KBM-7 (cell line): ENCODE measurements at regions not wholly inside any gene's neighbourhood (a gene's known extent, or its start where the extent isn't known, plus 50 kb on each side); places are given as distances from the start of the nearest gene placed in this dataset.
"Not testable (repeated sequence)": the region's sequence is repeated elsewhere in the genome, so short reads cannot be mapped to it uniquely, and the experiment has no call there.

Experiments
- DNase-seq: peaks from one replicate; pipeline ENCODE4 v3.0.0-alpha.2; 2015
- in situ Hi-C: fragments of 300-500 bp; cut with MboI; formaldehyde crosslinking; loops from 2 replicates; pipeline ENCODE4 v1.14.3; 2020; ENCODE audit warnings: low sequenced_read_pairs, low pct_unique_long_range_greater_than_20kb, mixed read lengths

- in situ Hi-C loops = no loop called here
Measured at GRCh38 chr11:86861810-86862209, 61.5 kb downstream of the PRSS23 start.

DNA sequence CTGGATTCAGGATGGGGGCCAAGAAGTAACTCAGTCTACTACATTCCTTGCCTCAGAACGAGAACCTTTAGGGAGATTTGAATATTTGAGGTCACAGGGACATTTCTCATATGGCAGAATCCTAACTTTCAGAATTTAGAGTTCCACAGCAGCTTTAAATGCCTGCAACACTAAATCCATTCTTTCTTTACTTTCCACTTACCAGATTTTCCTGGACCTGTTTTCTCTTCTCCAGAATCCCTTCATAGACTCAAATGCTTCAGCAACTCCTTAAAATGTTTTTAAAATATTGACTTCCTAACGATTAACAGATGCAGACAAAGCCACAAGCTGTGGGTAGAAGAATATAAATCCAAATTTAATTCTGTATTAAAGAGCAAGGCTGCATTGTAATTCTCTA, 63.1 kb downstream of the PRSS23 start:
- DNase-seq = no peak
- in situ Hi-C loops = no loop called here

More at GRCh38 chr11:86861810-86862209, 61.5 kb downstream of the PRSS23 start:
- DNase-seq = no peak

- in situ Hi-C loops = no loop called here
- no peak for DNase-seq
Measured at GRCh38 chr11:86865436-86865835, 65.1 kb downstream of the PRSS23 start.

GRCh38 chr11:86869531-86869930, 69.2 kb downstream of the PRSS23 start:
- DNase-seq = no peak
- in situ Hi-C loops = no loop called here

GRCh38 chr11:86869966-86870570, 69.7 kb downstream of the PRSS23 start:
- in situ Hi-C loops = no loop called here
- DNase-seq = peak; percentile 43

DNA sequence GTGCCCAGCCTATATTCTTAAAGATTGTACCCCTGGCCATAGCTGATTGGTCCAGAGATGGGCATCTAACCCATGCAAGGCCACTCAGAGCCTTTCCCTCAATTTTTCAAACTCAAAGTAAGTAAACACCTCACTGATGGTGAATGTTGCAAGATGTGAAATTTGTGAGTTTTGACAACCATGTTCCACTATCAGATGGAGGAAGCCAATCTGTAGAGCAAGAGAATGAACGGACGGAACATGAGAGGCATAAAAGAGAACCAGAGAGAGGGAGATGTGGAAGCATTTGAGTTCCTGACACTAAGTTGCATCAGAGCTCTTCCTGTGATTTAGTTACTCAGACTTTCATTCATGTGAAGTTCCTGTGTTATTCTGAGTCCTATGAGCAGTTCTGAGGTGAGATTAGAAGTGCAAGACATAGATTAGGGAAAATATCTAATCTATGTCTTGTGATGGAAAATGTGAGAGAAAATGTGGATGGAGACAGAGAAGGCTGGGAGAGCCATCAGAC, 73.3 kb downstream of the PRSS23 start:
- no peak for DNase-seq
- in situ Hi-C loops = no loop called here

GRCh38 chr11:86874304-86875056, 74.1 kb downstream of the PRSS23 start:
- in situ Hi-C loops = no loop called here
- no peak for DNase-seq

GRCh38 chr11:86876716-86877234, 76.4 kb downstream of the PRSS23 start:
- DNase-seq = no peak
- in situ Hi-C loops = no loop called here

DNA sequence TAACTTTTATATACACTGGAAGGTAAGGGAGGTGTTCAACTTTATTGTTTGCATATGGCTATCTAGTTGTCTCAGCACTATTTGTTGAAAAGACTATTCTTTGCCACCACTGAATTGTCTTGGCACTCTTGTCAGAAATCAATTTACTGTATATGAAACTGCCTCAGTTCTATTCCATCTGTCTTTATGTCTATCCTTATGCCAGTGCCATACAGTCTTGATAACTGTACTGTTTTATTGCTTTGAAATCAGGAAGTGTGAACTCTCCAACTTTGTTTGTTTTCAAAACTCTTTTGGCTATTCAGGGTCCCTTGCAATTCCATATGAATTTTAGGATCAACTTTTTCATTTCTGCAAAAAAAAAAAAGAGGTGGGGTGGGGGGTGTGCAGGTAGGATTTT, 77.2 kb downstream of the PRSS23 start:
- in situ Hi-C loops = no loop called here
- no peak for DNase-seq

DNA sequence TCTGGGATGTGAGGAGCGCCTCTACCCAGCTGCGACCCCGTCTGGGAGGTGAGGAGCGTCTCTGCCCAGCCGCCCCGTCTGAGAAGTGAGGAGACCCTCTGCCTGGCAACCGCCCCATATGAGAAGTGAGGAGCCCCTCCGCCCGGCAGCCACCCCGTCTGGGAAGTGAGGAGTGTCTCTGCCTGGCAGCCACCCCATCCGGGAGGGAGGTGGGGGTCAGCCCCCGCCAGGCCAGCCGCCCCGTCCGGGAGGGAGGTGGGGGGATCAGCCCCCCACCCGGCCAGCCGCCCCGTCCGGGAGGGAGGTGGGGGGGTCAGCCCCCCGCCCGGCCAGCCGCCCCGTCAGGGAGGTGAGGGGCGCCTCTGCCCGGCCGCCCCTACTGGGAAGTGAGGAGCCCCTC, 76.0 kb downstream of the FZD4 start:
- DNase-seq, in situ Hi-C loops: not testable (repeated sequence)

- no peak for DNase-seq
- in situ Hi-C loops = no loop called here
Measured at GRCh38 chr11:86885311-86885710, 69.9 kb downstream of the FZD4 start.

GRCh38 chr11:86888164-86889000, 66.8 kb downstream of the FZD4 start:
- in situ Hi-C loops = no loop called here
- no peak for DNase-seq

- in situ Hi-C loops = no loop called here
- DNase-seq = no peak
Measured at GRCh38 chr11:86889001-86889341, 66.2 kb downstream of the FZD4 start.

DNA sequence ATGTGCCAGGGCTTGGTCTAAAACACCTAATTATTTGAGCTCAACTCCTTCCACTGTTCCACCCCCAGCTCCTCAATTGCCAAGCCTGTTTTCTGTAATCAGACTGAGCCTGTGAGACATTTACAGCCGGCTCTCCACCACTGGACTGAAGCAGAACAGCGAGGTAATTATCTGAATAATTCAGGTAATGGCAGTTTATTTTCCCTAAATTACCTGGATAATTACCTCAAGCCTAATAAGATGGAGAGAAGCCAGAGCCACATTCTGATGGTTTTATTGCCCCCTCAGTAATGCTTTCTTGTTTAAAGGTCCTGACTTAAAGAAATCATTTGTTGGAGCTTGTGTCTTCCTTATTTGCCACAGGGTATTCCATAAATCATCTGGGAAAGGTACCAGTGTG, 64.2 kb downstream of the FZD4 start:
- no peak for DNase-seq
- in situ Hi-C loops = no loop called here

DNA sequence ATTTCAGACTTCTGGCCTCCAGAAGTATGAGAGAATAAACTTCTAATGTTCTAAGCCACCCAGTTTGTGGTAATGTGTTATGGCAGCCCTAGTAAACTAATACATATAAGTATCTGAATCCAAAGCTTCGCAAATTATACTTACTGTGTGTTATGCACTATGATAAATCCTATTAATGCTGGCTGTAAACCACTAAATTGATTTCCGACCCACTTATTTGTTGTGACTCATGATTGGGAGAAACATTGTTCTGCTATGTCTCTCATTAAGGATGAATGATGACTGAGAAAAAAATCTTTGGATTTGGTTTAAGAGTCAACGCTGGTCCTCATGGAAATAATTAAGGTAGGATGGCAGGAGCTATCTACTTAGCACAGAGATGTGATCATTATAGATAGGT, 62.0 kb downstream of the FZD4 start:
- no peak for DNase-seq
- in situ Hi-C loops = no loop called here
